A673 (cell line): ENCODE measurements at regions not wholly inside any gene's neighbourhood (a gene's known extent, or its start where the extent isn't known, plus 50 kb on each side); places are given as distances from the start of the nearest gene placed in this dataset.

Experiments used
- CTCF ChIP-seq: fragments of 300-800, 200-600 bp; sonication (generic); conservative IDR thresholded peaks from 2 replicates; pipeline ENCODE4 v1.5.1; 2017; ENCODE audit warnings: low read depth, mild to moderate bottlenecking, antibody characterized with exemption, low read length, moderate library complexity, mixed read lengths
- EZH2 ChIP-seq: fragments of 200-600 bp; sonication (generic); IDR thresholded peaks from 2 replicates; pipeline ENCODE4 v1.6.1; 2017; ENCODE audit warnings: borderline replicate concordance, low read depth, mild to moderate bottlenecking, mixed read lengths, antibody characterized with exemption, low read length; ENCODE audit not compliant: poor library complexity, severe bottlenecking

DNA sequence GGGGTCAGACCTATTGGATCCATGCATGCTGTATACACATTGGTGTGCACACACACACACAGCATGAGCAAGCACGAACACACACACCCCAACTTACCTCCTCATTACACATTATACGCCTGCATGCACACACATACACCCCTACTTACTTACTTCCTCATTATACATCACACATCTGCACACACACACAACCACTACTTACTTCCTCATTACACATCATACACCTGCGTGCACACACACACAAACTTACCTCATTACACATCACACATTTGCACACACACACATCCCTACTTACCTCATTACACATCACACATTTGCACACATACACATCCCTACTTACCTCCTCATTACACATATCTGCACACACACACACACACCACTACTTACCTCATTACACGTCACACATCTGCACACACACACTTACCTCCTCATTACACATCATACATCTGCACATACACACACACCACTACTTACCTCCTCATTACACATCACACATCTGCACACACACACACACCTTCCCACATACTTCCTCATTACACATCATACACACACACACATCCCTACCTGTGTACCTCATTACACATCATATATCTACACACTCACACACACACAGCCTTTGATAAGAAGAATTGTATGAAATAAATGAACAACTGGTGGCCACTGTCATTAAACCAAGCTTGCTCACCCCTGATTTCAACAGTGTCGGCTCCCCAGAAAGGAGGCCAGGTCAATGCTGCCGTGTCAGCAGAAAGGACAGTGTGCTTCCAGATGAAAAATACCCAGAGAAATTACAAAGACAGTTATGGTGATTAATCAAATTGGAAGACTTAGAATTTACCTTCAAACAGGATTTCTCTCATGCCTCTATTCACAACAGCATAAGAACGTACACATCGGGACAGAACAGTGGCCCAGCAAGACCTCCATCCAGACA, 117.8 kb downstream of the SETD4 start:
- TF ChIP-seq EZH2 (no peak), CTCF (no peak)
